ENCODE measurements at regions not wholly inside any gene's neighbourhood (a gene's known extent, or its start where the extent isn't known, plus 50 kb on each side); places are given as distances from the start of the nearest gene placed in this dataset.

DNA sequence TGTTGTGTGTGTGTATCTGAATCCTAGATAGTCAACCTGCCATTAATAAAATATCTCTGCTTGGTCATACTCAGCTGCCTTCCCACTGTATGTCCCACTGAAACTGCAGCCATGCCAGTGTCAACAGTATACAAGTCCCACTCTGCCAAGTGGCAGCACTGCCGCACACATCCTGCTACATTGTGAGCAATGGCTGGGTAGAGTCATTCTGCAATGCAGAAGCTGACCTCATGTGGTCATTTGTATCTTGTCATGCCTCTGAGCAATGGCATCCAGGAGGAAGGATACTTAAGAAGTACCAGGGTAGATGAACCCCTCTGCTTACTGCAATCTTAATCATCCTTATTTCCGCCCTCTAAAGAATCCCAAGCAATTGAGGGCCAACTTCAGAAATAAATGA lies 302.2 kb upstream of the DDX18 start:
- H3K4me3 ChIP-seq: no peak overlapping the region
- Mint-ChIP-seq H3K4me3 (no peak overlapping the region), H3K9me3 (no peaks in the 10 kb centered on the region), H3K36me3 (ENCODE audit: low read depth) (no peaks in the 10 kb centered on the region; the same call in 2 of the 3 replicates), H3K27me3 (ENCODE audit: insufficient read depth, low read depth, poor library complexity) (no peaks in the 10 kb centered on the region), H3K27ac (no peak overlapping the region), H3K4me1 (peaks cover 8% of the 10 kb centered on the region)
- no peaks in the 10 kb centered on the region for H3K36me3 ChIP-seq (ENCODE audit: insufficient read depth)
- no peaks in the 10 kb centered on the region for H3F3A ChIP-seq (replicated peaks; ENCODE audit: low read depth)
- ATAC-seq (no peak), DNase-seq (ENCODE audit: low spot score) (no peak)
- no peak overlapping the region for H3K4me2 ChIP-seq
- TF ChIP-seq ZNF114 (CRISPR knock-in tag; IDR thresholded peaks at IDR 0.05) (no peak), POLR2AphosphoS5 (IDR thresholded peaks at IDR 0.05; ENCODE audit: low read depth) (no peak)
- TF ChIP-seq, protein P1, sequence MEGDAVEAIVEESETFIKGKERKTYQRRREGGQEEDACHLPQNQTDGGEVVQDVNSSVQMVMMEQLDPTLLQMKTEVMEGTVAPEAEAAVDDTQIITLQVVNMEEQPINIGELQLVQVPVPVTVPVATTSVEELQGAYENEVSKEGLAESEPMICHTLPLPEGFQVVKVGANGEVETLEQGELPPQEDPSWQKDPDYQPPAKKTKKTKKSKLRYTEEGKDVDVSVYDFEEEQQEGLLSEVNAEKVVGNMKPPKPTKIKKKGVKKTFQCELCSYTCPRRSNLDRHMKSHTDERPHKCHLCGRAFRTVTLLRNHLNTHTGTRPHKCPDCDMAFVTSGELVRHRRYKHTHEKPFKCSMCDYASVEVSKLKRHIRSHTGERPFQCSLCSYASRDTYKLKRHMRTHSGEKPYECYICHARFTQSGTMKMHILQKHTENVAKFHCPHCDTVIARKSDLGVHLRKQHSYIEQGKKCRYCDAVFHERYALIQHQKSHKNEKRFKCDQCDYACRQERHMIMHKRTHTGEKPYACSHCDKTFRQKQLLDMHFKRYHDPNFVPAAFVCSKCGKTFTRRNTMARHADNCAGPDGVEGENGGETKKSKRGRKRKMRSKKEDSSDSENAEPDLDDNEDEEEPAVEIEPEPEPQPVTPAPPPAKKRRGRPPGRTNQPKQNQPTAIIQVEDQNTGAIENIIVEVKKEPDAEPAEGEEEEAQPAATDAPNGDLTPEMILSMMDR (conservative IDR thresholded peaks at IDR 0.05; ENCODE audit: low read depth in 2 of 2): peak in 1 of 2 experiments; percentile 42; a peak in 2 of 4 replicates
- H3K27ac ChIP-seq (ENCODE audit: low read depth): no peak overlapping the region
- H2AFZ ChIP-seq: no peak overlapping the region
- H3K79me2 ChIP-seq (replicated peaks; ENCODE audit: insufficient read depth): no peaks in the 10 kb centered on the region
- H3K27me3 ChIP-seq (ENCODE audit: insufficient read depth): no peaks in the 10 kb centered on the region
- peaks cover 6% of the 10 kb centered on the region; the same call in 1 of the 2 replicates for H3K4me1 ChIP-seq (ENCODE audit: insufficient read depth)
- H4K20me1 ChIP-seq (replicated peaks; ENCODE audit: insufficient read depth): no peaks in the 10 kb centered on the region
- 0 out of 2 replicates have a peak, but pooled peaks cover 12% of the 10 kb centered on the region for H3K9me2 ChIP-seq (ENCODE audit: insufficient read depth)

DNA sequence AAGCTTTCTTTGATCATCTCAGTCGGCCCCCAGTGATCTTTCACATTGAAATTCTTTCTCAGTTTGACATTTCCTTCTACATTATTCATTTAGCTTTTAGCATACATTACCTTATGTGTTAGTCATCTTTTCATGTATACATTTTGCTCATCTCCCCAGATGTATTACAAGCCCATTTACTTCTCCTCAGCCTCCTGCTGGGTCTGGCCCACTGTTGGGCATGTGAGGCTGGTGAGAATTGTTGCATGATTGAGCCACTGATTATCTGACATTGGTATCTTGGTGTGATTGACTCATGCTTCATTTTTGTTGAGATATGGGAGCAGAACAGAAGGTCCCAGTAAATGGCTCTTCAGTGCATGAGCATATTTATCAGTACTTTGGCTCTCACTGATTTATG lies 300.1 kb upstream of the DDX18 start:
- no peak for ATAC-seq
- peaks cover 18% of the 10 kb centered on the region for H3K4me1 Mint-ChIP-seq
- no peaks in the 10 kb centered on the region for H3K27me3 ChIP-seq (ENCODE audit: insufficient read depth)

DNA sequence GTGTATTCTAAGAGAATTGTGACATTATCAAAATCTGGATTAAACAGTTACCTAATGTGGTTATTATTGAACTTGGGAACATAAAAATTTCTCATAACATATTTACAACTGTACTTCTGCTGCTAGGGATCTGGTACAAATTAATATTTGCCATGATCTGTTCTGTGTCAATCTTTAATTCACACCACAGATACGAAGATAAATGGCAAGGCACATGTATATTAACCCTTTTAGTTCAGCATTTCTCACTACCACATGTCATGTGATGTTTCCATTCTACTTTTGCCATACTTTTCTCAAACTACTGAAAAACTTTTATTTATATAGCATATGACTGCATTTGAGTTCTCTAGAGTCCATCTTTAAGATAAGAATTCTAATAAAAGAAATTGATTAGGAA lies 295.3 kb upstream of the DDX18 start:
- Histone ChIP-seq H3K79me2 (replicated peaks; ENCODE audit: insufficient read depth) (no peaks in the 10 kb centered on the region), H2AFZ (no peak overlapping the region), H3K9me2 (ENCODE audit: insufficient read depth) (0 out of 2 replicates have a peak, but pooled peaks cover 6% of the 10 kb centered on the region), H4K20me1 (replicated peaks; ENCODE audit: insufficient read depth) (no peaks in the 10 kb centered on the region), H3K4me3 (no peak overlapping the region), H3K36me3 (ENCODE audit: insufficient read depth) (no peaks in the 10 kb centered on the region), H3K27ac (ENCODE audit: low read depth) (no peak overlapping the region), H3F3A (replicated peaks; ENCODE audit: low read depth) (no peaks in the 10 kb centered on the region), H3K4me2 (no peak overlapping the region), H3K4me1 (ENCODE audit: insufficient read depth) (peaks cover 5% of the 10 kb centered on the region; the same call in 1 of the 2 replicates), H3K27me3 (ENCODE audit: insufficient read depth) (no peaks in the 10 kb centered on the region)
- Mint-ChIP-seq H3K4me3 (no peak overlapping the region), H3K27ac (no peak overlapping the region), H3K9me3 (no peaks in the 10 kb centered on the region; the same call in 2 of the 3 replicates), H3K36me3 (ENCODE audit: low read depth) (no peaks in the 10 kb centered on the region), H3K4me1 (peaks cover 15% of the 10 kb centered on the region), H3K27me3 (ENCODE audit: insufficient read depth, low read depth, poor library complexity) (no peaks in the 10 kb centered on the region)
- no peak for ATAC-seq
- DNase-seq (ENCODE audit: low spot score): no peak
- TF ChIP-seq ZNF331 (CRISPR knock-in tag; IDR thresholded peaks at IDR 0.05; ENCODE audit: low read depth) (no peak), ZNF114 (CRISPR knock-in tag; IDR thresholded peaks at IDR 0.05) (no peak), JUNB (IDR thresholded peaks at IDR 0.05; ENCODE audit: unreplicated experiment) (no peak), POLR2AphosphoS5 (IDR thresholded peaks at IDR 0.05; ENCODE audit: low read depth) (no peak), EZH2 (IDR thresholded peaks at IDR 0.05; ENCODE audit: low read depth, unreplicated experiment) (no peak), EZH2phosphoT487 (IDR thresholded peaks at IDR 0.05; ENCODE audit: unreplicated experiment) (no peak)
- TF ChIP-seq, protein P2, sequence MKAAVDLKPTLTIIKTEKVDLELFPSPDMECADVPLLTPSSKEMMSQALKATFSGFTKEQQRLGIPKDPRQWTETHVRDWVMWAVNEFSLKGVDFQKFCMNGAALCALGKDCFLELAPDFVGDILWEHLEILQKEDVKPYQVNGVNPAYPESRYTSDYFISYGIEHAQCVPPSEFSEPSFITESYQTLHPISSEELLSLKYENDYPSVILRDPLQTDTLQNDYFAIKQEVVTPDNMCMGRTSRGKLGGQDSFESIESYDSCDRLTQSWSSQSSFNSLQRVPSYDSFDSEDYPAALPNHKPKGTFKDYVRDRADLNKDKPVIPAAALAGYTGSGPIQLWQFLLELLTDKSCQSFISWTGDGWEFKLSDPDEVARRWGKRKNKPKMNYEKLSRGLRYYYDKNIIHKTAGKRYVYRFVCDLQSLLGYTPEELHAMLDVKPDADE (IDR thresholded peaks at IDR 0.05): no peak
- TF ChIP-seq, protein P3, sequence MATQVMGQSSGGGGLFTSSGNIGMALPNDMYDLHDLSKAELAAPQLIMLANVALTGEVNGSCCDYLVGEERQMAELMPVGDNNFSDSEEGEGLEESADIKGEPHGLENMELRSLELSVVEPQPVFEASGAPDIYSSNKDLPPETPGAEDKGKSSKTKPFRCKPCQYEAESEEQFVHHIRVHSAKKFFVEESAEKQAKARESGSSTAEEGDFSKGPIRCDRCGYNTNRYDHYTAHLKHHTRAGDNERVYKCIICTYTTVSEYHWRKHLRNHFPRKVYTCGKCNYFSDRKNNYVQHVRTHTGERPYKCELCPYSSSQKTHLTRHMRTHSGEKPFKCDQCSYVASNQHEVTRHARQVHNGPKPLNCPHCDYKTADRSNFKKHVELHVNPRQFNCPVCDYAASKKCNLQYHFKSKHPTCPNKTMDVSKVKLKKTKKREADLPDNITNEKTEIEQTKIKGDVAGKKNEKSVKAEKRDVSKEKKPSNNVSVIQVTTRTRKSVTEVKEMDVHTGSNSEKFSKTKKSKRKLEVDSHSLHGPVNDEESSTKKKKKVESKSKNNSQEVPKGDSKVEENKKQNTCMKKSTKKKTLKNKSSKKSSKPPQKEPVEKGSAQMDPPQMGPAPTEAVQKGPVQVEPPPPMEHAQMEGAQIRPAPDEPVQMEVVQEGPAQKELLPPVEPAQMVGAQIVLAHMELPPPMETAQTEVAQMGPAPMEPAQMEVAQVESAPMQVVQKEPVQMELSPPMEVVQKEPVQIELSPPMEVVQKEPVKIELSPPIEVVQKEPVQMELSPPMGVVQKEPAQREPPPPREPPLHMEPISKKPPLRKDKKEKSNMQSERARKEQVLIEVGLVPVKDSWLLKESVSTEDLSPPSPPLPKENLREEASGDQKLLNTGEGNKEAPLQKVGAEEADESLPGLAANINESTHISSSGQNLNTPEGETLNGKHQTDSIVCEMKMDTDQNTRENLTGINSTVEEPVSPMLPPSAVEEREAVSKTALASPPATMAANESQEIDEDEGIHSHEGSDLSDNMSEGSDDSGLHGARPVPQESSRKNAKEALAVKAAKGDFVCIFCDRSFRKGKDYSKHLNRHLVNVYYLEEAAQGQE (IDR thresholded peaks at IDR 0.05; ENCODE audit: unreplicated experiment): no peak
- TF ChIP-seq, protein P1 (conservative IDR thresholded peaks at IDR 0.05; ENCODE audit: low read depth in 2 of 2): no peak

More for the DNA sequence above, 300.1 kb upstream of the DDX18 start:
- H3K36me3 ChIP-seq (ENCODE audit: insufficient read depth): no peaks in the 10 kb centered on the region
- no peaks in the 10 kb centered on the region for H3K9me3 Mint-ChIP-seq
- peaks cover 6% of the 10 kb centered on the region; the same call in 1 of the 2 replicates for H3K4me1 ChIP-seq (ENCODE audit: insufficient read depth)
- H3K36me3 Mint-ChIP-seq (ENCODE audit: low read depth): no peaks in the 10 kb centered on the region; the same call in 2 of the 3 replicates
- H2AFZ ChIP-seq: no peak overlapping the region
- no peak overlapping the region for H3K27ac Mint-ChIP-seq
- no peaks in the 10 kb centered on the region for H3K27me3 Mint-ChIP-seq (ENCODE audit: insufficient read depth, low read depth, poor library complexity)
- no peaks in the 10 kb centered on the region for H4K20me1 ChIP-seq (replicated peaks; ENCODE audit: insufficient read depth)
- no peaks in the 10 kb centered on the region for H3K79me2 ChIP-seq (replicated peaks; ENCODE audit: insufficient read depth)
- no peak overlapping the region for H3K4me3 Mint-ChIP-seq
- 0 out of 2 replicates have a peak, but pooled peaks cover 12% of the 10 kb centered on the region for H3K9me2 ChIP-seq (ENCODE audit: insufficient read depth)
- no peak for DNase-seq (ENCODE audit: low spot score)
- no peak overlapping the region for H3K27ac ChIP-seq (ENCODE audit: low read depth)
- H3K4me3 ChIP-seq: no peak overlapping the region
- H3F3A ChIP-seq (replicated peaks; ENCODE audit: low read depth): no peaks in the 10 kb centered on the region
- H3K4me2 ChIP-seq: no peak overlapping the region
- TF ChIP-seq POLR2AphosphoS5 (IDR thresholded peaks at IDR 0.05; ENCODE audit: low read depth): no peak
- no peak for TF ChIP-seq NANOG (IDR thresholded peaks at IDR 0.05; ENCODE audit: borderline replicate concordance)
